IMR-90 (cell line): ENCODE measurements at regions not wholly inside any gene's neighbourhood (a gene's known extent, or its start where the extent isn't known, plus 50 kb on each side); places are given as distances from the start of the nearest gene placed in this dataset.

Experiments used
- ATAC-seq: fragments of 200-7000 bp; cut with Tn5 transposase; 2 replicates; pipeline ENCODE4 v1.9.1; 2020; ENCODE audit warnings: low read depth, mild to moderate bottlenecking, moderate library complexity
- BruUV-seq: library from RNA; stranded (reverse); fragments of 400-500 nt; replicated peaks from 2 replicates; lab custom pipeline; 2021; lab: Mats Ljungman, UMichigan
- CTCF ChIA-PET: fragments of 300-600 bp; formaldehyde crosslinking; extraction: SDS; loops from one replicate; lab custom pipeline; 2021; ENCODE audit warnings: antibody characterized with exemption; lab: Yijun Ruan, JAX
- POLR2A ChIA-PET: fragments of 300-600 bp; sonication (Branson Sonifier 250); formaldehyde crosslinking; loops from one replicate; lab custom pipeline; 2022; ENCODE audit warnings: antibody characterized with exemption; ENCODE audit not compliant: unreplicated experiment; lab: Charles Lee
- DNase-seq: peaks from one replicate; pipeline ENCODE4 v3.0.0; 2013
- H2AFZ ChIP-seq: replicated peaks from 2 replicates; pipeline ENCODE3; 2013; ENCODE audit warnings: low read length, mild to moderate bottlenecking; ENCODE audit not compliant: poor library complexity
- H2AK5ac ChIP-seq: 2 replicates; pipeline ENCODE4 v1.6.1; 2013; ENCODE audit warnings: low read depth, low read length, inconsistent platforms
- H2AK9ac ChIP-seq: replicated peaks from 2 replicates; pipeline ENCODE3; 2013; ENCODE audit warnings: mild to moderate bottlenecking, low read depth, low read length, moderate library complexity; ENCODE audit not compliant: poor library complexity
- H2BK120ac ChIP-seq: 2 replicates; pipeline ENCODE4 v1.6.1; 2013; ENCODE audit warnings: low read depth, low read length, inconsistent platforms
- H2BK15ac ChIP-seq: 3 replicates; pipeline ENCODE4 v1.6.1; 2013; ENCODE audit warnings: low read depth, low read length, inconsistent platforms
- H2BK20ac ChIP-seq: 2 replicates; pipeline ENCODE4 v1.6.1; 2013; ENCODE audit warnings: low read depth, mild to moderate bottlenecking, inconsistent platforms, low read length, moderate library complexity
- H2BK5ac ChIP-seq: 2 replicates; pipeline ENCODE4 v1.6.1; 2013; ENCODE audit warnings: mild to moderate bottlenecking, low read depth, low read length, inconsistent platforms; ENCODE audit not compliant: poor library complexity, severe bottlenecking
- H3K14ac ChIP-seq: replicated peaks from 2 replicates; pipeline ENCODE4 v1.6.1; 2013; ENCODE audit warnings: low read depth, low read length, inconsistent platforms
- H3K18ac ChIP-seq: 2 replicates; pipeline ENCODE4 v1.6.1; 2013; ENCODE audit warnings: low read depth, low read length, control low read depth
- H3K23ac ChIP-seq: 2 replicates; pipeline ENCODE4 v1.6.1; 2013; ENCODE audit warnings: low read depth, low read length, inconsistent platforms
- H3K27ac ChIP-seq: 2 replicates; pipeline ENCODE4 v1.5.1; 2013; ENCODE audit warnings: mild to moderate bottlenecking, control low read depth, low read length; ENCODE audit not compliant: insufficient read depth
- H3K27me3 ChIP-seq: 2 replicates; pipeline ENCODE4 v1.6.1; 2013; ENCODE audit warnings: low read length; ENCODE audit not compliant: control insufficient read depth, insufficient read depth
- H3K36me3 ChIP-seq: 2 replicates; pipeline ENCODE4 v1.6.1; 2013; ENCODE audit warnings: low read length, mixed read lengths; ENCODE audit not compliant: control insufficient read depth, insufficient read depth
- H3K4ac ChIP-seq: 2 replicates; pipeline ENCODE4 v1.6.1; 2013; ENCODE audit warnings: low read depth, low read length, inconsistent platforms
- H3K4me1 ChIP-seq: 2 replicates; pipeline ENCODE4 v1.6.1; 2013; ENCODE audit warnings: low read length, mixed read lengths; ENCODE audit not compliant: control insufficient read depth, insufficient read depth
- H3K4me2 ChIP-seq: 2 replicates; pipeline ENCODE4 v1.6.1; 2013; ENCODE audit warnings: low read depth, mild to moderate bottlenecking, control low read depth, low read length, moderate library complexity
- H3K4me3 ChIP-seq: 2 replicates; pipeline ENCODE4 v1.5.1; 2013; ENCODE audit warnings: low read depth, mild to moderate bottlenecking, control low read depth, low read length, moderate library complexity; ENCODE audit not compliant: insufficient read depth
- H3K56ac ChIP-seq: 2 replicates; pipeline ENCODE4 v1.6.1; 2013; ENCODE audit warnings: low read length, inconsistent platforms; ENCODE audit not compliant: insufficient read depth; ENCODE audit errors: extremely low read depth
- H3K79me1 ChIP-seq, 2 experiments: 2 replicates each; pipeline ENCODE4 v1.6.1; 2013; ENCODE audit warnings: low read length in 2 of 2, inconsistent platforms in 1 of 2, low read depth in 1 of 2
- H3K9ac ChIP-seq: 2 replicates; pipeline ENCODE4 v1.6.1; 2013; ENCODE audit warnings: low read depth, low read length, control low read depth
- H3K9me1 ChIP-seq: 2 replicates; pipeline ENCODE4 v1.6.1; 2013; ENCODE audit warnings: low read length, inconsistent platforms; ENCODE audit not compliant: insufficient read depth
- H3K9me3 ChIP-seq: 2 replicates; pipeline ENCODE4 v1.6.1; 2013; ENCODE audit warnings: low read length; ENCODE audit not compliant: control insufficient read depth, insufficient read depth
- H4K20me1 ChIP-seq: 2 replicates; pipeline ENCODE4 v1.6.1; 2013; ENCODE audit warnings: low read length, inconsistent platforms; ENCODE audit not compliant: insufficient read depth
- H4K5ac ChIP-seq: 2 replicates; pipeline ENCODE4 v1.6.1; 2013; ENCODE audit warnings: mild to moderate bottlenecking, low read depth, low read length, control low read depth
- H4K8ac ChIP-seq, 2 experiments: 2 replicates each; pipeline ENCODE4 v1.6.1; 2013; ENCODE audit warnings: low read depth in 2 of 2, low read length in 2 of 2, control low read depth in 1 of 2, inconsistent platforms in 1 of 2
- H4K91ac ChIP-seq: 2 replicates; pipeline ENCODE4 v1.6.1; 2013; ENCODE audit warnings: low read depth, low read length, inconsistent platforms; ENCODE audit not compliant: insufficient read depth
- CEBPB ChIP-seq: IDR thresholded peaks from 2 replicates; pipeline ENCODE4 v1.6.1; 2012; ENCODE audit warnings: low read depth, low read length, improper control_type of control experiment
- NFE2L2 ChIP-seq: fragments of 150-350 bp; IDR thresholded peaks from 2 replicates; pipeline ENCODE4 v1.6.1; 2016; ENCODE audit warnings: low read depth, mild to moderate bottlenecking, low read length
- RFX5 ChIP-seq: IDR thresholded peaks from 2 replicates; pipeline ENCODE4 v1.8.0; 2012; ENCODE audit warnings: low read depth, mild to moderate bottlenecking, low read length, moderate library complexity
- WGBS, 2 experiments: methylation state at CpG; one replicate each; pipeline versions ENCODE4 v1.1.5 to v1.1.7; 2013; ENCODE audit warnings: missing lambda C conversion rate in 2 of 2; ENCODE audit not compliant: insufficient read length in 1 of 2; ENCODE audit errors: extremely low coverage in 2 of 2; 5-methylcytosine and 5-hydroxymethylcytosine counted together
- dilution Hi-C: fragments of 300-500 bp; cut with HindIII; formaldehyde crosslinking; loops from one replicate; pipeline ENCODE4 v1.14.3; 2018; ENCODE audit warnings: low sequenced_read_pairs; ENCODE audit not compliant: unreplicated experiment
- in situ Hi-C: fragments of 300-500 bp; cut with MboI; formaldehyde crosslinking; loops from 3 replicates; pipeline ENCODE4 v1.14.3; 2019; ENCODE audit warnings: low sequenced_read_pairs, inconsistent platforms, mixed read lengths
- intact Hi-C: fragments of 100-400 bp; cut with micrococcal nuclease; formaldehyde crosslinking; loops from 2 replicates; pipeline ENCODE4 v1.10.0; 2022

- dilution Hi-C loops, result no loop called here
- Histone ChIP-seq H4K20me1 (no peaks in the 10 kb centered on the region), H4K8ac (no peak overlapping the region), H2BK15ac (no peak overlapping the region), H3K79me1 (no peaks in the 10 kb centered on the region), H3K18ac (no peak overlapping the region), H3K4me3 (no peak overlapping the region), H3K4ac (no peak overlapping the region), H2BK5ac (peak overlapping the region; percentile 14), H3K36me3 (no peaks in the 10 kb centered on the region), H3K27me3 (0 out of 2 replicates have a peak, but pooled peaks cover 2% of the 10 kb centered on the region), H3K9ac (no peak overlapping the region), H2AFZ (no peak overlapping the region), H2AK9ac (no peak overlapping the region), H3K4me1 (peaks cover 4% of the 10 kb centered on the region; the same call in 1 of the 2 replicates), H3K14ac (no peak overlapping the region), H3K56ac (no peak overlapping the region), H4K5ac (no peak overlapping the region), H2BK120ac (no peak overlapping the region; the same call in 1 of the 2 replicates), H3K27ac (peak overlapping the region; percentile 79; the same call in 1 of the 2 replicates), H3K23ac (no peak overlapping the region), H3K4me2 (no peak overlapping the region; the same call in 1 of the 2 replicates), H4K91ac (no peak overlapping the region), H3K9me3 (no peaks in the 10 kb centered on the region; the same call in 1 of the 2 replicates), H2AK5ac (no peak overlapping the region), H3K9me1 (no peaks in the 10 kb centered on the region), H2BK20ac (no peak overlapping the region)
- BruUV-seq, result no TSS peak
- no peak for DNase-seq
- POLR2A ChIA-PET, result no interaction called here
- ATAC-seq, result peak; percentile 24; the same call in 1 of the 2 replicates
- TF ChIP-seq RFX5 (no peak), NFE2L2 (no peak), CEBPB (no peak)
- intact Hi-C loops, result no loop called here
- no CpG with 5 or more reads among the region's 1 CpG for WGBS, 2 experiments
- CTCF ChIA-PET, result no interaction called here
- in situ Hi-C loops, result no loop called here
These were observed 73.7 kb upstream of the GUCY1A1 start for GRCh38 chr4:155592938-155593297.
